K562 (cell line): ENCODE measurements at regions not wholly inside any gene's neighbourhood (a gene's known extent, or its start where the extent isn't known, plus 50 kb on each side); places are given as distances from the start of the nearest gene placed in this dataset.

ENCODE experiments used
- HNRNPH1 ChIP-seq: fragments of 200-400 bp; formaldehyde crosslinking; optimal IDR thresholded peaks from 2 replicates; pipeline ENCODE3; 2017; ENCODE audit warnings: low read depth, mild to moderate bottlenecking, low read length, moderate library complexity
- MTA3 ChIP-seq: fragments of 450-650 bp; formaldehyde crosslinking; IDR thresholded peaks from 2 replicates; pipeline ENCODE4 v1.6.1; 2017; ENCODE audit warnings: mild to moderate bottlenecking, borderline replicate concordance
- POLR2A ChIP-seq: fragments of 450-650 bp; conservative IDR thresholded peaks from 2 replicates; pipeline ENCODE4 v1.6.1; 2016
- PURB ChIP-seq: sonication (generic); formaldehyde crosslinking; IDR thresholded peaks from 2 replicates; pipeline ENCODE4 v1.9.0; 2021; ENCODE audit warnings: low read depth, mild to moderate bottlenecking, missing genetic modification reagents
- RFX5 ChIP-seq: IDR thresholded peaks from 2 replicates; pipeline ENCODE4 v1.6.1; 2011; ENCODE audit warnings: low read depth, mild to moderate bottlenecking, improper control_type of control experiment, low read length
- TAF1 ChIP-seq: IDR thresholded peaks from 2 replicates; pipeline ENCODE4 v1.6.1; 2011; ENCODE audit warnings: mild to moderate bottlenecking, low read length, moderate library complexity; ENCODE audit not compliant: insufficient read depth, control insufficient read depth, severe bottlenecking; ENCODE audit errors: extremely low read depth
- U2AF1 ChIP-seq: fragments of 200-400 bp; formaldehyde crosslinking; optimal IDR thresholded peaks from 2 replicates; pipeline ENCODE3; 2017; ENCODE audit warnings: mild to moderate bottlenecking, low read depth, low read length, moderate library complexity
- TF ChIP-seq, protein P1 (sequence below): fragments of 450-650 bp; IDR thresholded peaks from 2 replicates; pipeline ENCODE4 v1.6.1; 2017; ENCODE audit warnings: antibody characterized with exemption

DNA sequence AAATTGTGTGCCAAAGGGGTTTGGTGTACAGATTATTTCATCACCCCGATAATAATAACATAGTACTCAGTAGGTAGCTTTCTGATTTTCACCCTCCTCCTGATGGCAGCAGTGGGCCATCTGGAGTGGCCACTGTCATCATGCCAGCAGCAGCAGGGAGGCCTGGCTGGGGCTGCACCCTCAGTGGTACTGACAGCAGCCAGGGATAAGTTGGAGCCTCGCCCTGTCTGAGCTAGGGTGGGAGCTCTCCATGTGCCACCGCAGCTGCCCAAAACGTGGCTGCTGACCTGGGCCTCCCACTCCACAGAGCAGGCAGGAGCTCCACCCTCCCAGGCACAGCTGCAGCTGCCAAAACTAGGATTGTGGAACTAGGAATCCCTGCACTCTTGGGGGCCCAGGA lies 700.8 kb upstream of the KCND2 start:
- TF ChIP-seq PURB (no peak), POLR2A (no peak), TAF1 (no peak), RFX5 (no peak), HNRNPH1 (no peak), MTA3 (no peak), U2AF1 (no peak)
- TF ChIP-seq, protein P1, sequence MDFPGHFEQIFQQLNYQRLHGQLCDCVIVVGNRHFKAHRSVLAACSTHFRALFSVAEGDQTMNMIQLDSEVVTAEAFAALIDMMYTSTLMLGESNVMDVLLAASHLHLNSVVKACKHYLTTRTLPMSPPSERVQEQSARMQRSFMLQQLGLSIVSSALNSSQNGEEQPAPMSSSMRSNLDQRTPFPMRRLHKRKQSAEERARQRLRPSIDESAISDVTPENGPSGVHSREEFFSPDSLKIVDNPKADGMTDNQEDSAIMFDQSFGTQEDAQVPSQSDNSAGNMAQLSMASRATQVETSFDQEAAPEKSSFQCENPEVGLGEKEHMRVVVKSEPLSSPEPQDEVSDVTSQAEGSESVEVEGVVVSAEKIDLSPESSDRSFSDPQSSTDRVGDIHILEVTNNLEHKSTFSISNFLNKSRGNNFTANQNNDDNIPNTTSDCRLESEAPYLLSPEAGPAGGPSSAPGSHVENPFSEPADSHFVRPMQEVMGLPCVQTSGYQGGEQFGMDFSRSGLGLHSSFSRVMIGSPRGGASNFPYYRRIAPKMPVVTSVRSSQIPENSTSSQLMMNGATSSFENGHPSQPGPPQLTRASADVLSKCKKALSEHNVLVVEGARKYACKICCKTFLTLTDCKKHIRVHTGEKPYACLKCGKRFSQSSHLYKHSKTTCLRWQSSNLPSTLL, result no peak
